NCI-H82 (cell line): ENCODE measurements at regions not wholly inside any gene's neighbourhood (a gene's known extent, or its start where the extent isn't known, plus 50 kb on each side); places are given as distances from the start of the nearest gene placed in this dataset.
"Not testable (repeated sequence)": the region's sequence is repeated elsewhere in the genome, so short reads cannot be mapped to it uniquely, and the experiment has no call there.

Experiments used
- DNase-seq: peaks from one replicate; lab custom pipeline; 2025; lab: John Stamatoyannopoulos, UW

DNA sequence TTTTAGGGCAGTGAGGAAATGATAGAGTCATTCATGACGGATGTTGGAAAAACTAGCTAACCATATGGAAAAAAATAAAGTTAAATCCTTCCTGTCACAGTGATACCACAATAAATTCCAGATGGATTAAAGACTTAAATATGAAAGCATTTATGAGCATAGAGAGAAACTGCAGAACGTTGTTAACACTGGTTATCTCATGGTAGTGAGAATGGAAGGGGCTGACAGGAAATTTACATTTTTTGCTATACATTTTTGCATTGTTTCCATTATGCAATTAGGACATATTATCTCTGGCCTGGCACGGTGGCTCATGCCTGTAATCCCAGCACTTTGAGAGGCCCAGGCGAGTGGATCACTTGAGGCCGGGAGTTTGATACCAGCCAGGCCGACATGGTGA is 130.5 kb upstream of the VOPP1 start:
- not testable (repeated sequence) for DNase-seq

DNA sequence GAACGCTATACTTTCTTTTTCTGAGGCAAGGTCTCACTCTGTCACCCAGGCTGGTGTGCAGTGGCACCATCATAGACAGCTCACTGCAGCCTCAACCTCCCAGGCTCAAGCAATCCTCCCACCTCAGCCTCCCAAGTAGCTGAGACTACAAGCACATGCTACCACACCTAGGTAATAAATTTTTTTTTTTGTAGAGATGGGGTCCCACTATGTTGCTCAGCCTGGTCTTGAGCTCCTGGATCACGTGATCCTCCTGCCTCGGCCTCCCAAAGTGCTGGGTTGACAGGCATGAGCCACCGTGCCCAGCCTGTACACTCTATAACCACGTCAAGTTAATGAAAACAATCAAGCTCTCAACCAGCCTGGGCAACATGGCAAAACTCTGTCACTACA is 127.1 kb upstream of the VOPP1 start:
- not testable (repeated sequence) for DNase-seq

- not testable (repeated sequence) for DNase-seq
These were observed 126.5 kb upstream of the VOPP1 start for GRCh38 chr7:55698607-55699449.

DNA sequence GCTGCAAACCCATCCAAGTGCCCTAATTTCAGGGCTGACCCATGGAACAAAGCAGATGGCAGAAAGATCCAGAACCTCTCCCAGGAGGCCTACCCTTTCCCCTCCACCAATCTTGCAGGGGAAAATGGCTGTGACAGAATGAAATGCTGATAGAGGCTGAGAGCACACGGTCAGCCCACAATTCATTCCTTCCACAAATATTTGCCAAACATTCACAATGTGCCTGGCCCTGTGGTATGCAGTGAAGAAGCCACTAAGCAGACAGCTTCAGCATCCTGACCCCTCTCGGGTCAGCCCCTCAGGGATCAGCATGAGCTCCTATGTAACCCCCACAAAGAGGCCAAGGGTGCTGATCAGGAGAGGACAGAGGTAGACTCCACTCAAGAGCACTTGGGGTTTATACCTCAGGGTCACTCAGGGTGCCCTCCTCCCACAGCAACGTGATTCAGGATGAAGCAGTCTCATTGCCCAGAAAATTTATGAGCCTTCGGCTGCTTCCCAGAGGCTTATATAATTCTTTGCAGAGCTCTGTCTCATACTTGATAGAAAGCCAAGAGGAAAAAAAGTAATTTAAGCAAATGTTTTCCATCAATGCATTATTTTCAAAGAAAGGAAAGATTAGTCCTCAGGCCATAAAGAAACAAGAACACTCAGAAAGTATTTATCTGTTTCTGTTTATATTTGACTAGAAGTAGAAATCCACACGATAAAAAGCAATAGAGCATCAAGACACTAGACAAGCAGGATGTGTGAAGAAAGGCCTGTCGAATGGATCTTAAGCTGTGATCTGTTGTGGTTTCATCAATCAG is 123.8 kb upstream of the VOPP1 start:
- DNase-seq = not testable (repeated sequence)

DNA sequence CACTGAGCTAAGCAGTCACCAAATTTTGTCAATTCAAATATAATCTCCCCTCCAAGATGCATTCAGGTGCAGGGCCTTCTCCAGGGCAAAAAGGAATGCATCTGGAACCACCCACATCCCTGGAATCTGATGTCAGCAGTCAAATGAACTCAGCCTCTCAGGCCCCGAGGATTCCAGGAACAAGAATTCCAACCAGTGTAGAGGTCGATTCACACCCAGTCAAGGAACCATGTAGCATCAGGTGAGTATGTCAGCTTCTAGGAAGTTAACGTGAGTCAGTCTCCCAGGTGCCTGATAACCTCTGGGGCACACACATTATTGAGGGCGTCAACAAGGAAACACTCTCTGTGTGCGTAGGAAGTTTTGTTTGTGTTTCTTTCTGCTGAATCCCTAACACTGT is 122.2 kb upstream of the VOPP1 start:
- not testable (repeated sequence) for DNase-seq

DNA sequence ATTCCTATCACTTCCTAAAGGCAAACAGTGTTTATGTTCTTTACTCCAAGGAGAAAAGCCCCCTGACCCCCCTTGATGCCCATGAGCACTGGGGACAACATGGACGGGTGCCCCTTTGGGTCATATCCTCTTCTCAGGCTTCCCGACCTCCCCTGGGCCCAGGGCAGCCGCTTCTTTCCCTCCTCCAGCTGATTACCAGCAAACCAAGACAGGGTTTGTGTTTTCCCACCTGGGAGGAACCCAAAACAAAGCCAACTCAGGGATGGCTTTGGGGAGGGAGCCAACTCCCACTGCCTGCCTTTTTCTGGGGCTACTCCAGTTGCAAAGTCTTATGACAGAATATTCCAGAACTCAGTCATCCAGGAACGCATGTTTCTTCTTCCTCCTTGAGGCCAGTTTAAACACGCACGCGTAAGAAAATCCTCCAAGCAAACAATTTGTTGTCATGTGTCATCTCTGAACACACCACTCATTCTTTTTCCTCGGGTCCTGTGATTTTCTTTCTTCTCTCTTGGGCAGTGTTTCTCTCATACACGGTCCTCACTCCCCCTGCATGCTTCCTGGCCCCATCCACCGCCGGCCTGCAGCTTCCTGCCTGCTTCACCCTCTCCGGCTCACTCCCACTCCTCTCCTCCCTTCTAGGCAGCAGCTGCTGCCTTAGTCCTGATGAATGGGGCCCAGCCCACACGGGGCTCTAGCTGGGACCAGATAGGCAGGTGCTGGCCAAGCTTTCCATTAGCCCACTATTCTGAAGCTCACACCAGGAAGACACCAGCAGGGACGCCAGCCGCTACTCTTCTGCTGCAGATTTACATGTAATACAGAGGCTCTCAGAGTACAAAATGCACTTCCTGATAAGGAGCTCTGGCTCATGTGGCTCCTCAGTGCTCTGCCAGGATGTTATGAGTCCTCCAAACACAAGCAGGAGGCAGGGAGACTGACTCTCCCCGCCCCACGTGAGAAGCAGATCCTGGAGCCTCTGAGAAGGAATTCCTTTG is 116.7 kb upstream of the VOPP1 start:
- not testable (repeated sequence) for DNase-seq

GRCh38 chr7:55688261-55688660 is 116.0 kb upstream of the VOPP1 start:
- DNase-seq = not testable (repeated sequence)

DNA sequence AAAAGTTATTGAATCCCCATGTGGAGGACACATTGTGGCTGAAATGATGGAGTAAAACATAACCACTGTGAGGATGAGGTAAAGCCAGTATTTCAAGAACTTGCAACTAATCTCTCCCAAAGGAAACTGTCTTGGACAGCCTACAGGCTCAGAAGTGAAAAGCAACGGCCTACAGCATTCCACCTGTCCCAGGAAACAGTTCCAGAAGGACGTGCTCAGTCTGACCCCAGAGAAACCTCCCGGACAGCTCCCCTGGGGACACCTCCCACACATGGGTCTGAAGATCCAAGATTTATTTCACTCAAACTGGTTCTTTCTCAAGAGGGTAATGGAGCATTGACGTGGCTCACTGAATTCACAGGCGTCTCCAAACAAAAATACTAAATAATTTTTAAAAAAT is 115.0 kb upstream of the VOPP1 start:
- not testable (repeated sequence) for DNase-seq

DNA sequence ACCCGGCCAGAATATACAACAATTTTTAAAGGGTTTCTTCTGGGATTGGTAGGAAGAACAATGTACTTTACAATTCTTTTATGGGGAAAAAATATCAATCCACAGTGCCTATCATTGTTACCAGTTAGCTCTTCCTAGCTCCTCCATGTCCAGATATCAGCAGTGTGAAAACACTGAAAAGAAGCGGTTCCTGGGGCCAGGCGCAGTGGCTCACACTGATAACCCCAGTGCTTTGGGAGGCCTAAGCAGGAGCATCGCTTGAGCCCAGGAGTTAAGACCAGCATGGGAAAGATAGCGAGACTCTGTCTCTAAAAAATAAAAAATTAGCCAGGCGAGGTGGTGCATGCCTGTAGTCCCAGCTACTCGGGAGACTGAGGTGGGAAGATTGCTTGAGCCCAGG is 114.5 kb upstream of the VOPP1 start:
- not testable (repeated sequence) for DNase-seq

DNA sequence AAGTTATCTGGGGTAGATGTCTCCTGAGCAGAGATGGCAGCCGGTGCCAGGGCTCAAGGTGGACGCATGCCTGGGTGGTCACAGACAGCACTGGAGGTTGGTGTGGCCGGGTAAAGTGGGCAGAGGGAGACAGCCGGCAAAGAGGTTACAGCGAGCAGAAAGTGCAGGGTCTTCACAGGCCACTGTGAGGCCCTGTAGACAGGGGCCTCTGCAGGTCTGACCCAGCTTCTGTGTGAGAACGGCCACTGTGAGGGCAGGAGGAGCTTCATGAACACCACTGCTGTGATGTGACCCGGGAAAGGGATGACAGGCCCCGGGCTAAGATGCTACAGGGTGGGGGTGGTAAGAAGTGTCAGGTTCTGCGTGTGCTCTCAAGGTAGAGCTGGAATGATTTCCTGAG is 111.2 kb upstream of the VOPP1 start:
- DNase-seq = not testable (repeated sequence)

DNA sequence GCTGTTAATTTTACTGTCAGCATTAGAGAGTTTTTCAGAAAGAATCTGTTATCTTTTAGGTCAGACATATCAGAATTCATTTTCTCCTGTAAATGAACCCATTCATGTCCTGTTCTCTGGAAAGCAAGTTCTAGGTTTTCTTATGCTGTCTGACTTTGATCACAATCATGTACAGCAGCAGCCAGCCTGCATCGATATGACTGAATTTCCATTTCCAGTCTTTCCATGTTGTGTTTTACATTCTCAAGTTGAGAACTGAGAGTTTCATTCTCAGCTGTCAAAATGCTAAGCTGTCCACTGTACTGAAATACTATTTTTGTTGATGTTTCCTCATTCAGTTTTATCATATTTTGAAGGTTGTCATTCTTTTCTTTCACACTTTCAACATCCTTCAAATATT is 103.3 kb upstream of the VOPP1 start:
- not testable (repeated sequence) for DNase-seq

- not testable (repeated sequence) for DNase-seq
These were observed 101.2 kb upstream of the VOPP1 start for GRCh38 chr7:55673525-55673924.

DNA sequence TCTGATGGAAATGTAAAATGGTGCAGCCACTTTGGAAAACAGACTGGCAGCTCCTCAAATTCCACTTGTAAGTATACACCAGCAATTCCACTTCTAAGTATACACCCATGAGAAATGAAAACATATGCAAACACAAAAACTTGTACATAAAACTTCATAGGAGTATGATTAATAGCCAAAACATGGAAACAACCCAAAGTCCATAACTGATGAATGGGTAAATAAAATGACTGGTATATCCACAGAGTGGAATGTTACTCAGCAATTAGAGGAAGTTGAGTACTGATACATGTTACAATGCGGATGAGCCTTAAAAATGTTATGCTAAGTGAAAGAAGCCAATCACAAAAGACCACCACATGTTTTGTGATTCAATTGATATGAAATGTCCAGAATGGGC is 99.8 kb upstream of the VOPP1 start:
- not testable (repeated sequence) for DNase-seq

- peak; percentile 97 for DNase-seq
These were observed 85.4 kb upstream of the VOPP1 start for GRCh38 chr7:55657654-55658053.

GRCh38 chr7:55651057-55651456 is 78.8 kb upstream of the VOPP1 start:
- peak; percentile 1 for DNase-seq

DNA sequence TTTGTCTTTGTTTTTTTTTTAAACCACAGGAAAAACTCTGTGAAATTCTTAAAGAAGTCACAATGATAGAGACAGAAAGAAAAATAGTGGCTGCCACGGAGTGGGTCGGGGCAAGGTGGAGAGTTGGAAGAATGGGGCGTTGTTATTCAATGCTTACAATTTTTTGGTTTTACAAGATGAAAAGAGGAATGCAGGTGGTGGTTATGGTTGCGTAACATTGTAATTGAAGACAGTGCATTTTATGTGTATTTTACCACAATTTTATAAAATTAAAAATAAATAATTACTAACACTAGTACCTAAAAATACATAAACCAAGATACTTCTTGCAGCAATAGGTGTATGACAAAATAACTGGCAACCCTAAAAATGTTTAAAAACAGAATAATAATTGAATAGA is 76.9 kb upstream of the VOPP1 start:
- DNase-seq = no peak

DNA sequence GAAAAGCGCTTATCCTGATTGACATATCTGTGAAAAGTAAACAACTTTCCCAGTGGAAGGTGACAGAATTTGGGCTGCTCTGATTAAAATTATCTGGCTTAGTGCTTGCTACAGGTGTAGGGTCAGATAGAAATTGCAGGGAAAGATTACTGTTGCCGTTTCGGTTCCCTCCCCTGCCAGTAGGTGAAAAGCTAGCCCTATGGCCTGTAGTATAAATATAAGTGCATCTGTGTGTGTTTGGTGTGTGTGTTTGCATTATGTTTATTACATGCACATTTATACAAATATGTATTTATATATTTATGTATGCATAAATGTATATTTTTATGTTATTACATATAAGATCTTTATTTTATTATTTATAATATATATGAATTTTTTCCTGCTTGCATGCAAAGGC is 72.3 kb upstream of the VOPP1 start:
- no peak for DNase-seq

DNA sequence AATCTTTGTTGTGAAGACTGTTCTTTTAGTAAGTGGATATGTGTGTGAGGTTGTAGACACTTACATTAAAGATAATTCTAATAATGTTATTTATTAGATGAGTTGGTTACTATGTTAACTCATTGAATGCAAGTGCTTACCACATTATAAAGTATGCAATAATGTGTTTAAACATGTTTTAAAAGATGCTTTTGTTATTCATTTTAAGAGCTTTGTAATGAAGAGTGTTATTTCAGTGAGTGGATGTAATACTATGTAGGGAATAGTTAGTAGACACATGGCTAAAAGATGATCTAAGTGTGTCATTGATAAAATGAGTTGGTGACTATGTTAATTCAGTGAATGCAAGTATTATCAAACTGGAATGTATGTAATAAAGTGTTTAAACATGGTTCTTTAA is 70.0 kb upstream of the VOPP1 start:
- no peak for DNase-seq

DNA sequence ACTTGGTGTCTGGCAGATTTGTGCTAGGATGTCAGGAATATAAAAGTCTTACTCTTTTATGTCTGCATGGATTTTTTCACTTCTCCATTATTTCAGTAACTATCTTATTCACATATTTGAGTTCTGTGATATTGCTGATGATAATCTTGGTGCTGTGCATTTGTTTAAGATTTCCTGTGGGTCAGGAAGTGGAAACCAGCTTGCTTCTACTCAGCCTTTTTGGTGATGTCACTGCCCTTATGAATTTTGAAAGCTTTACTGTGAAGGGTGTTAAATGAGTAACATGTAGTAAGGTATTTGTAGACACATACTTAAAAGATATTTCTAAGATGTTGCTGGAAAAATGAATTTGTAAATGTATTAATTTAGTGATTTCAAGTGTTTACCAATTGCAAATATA is 69.5 kb upstream of the VOPP1 start:
- no peak for DNase-seq

DNA sequence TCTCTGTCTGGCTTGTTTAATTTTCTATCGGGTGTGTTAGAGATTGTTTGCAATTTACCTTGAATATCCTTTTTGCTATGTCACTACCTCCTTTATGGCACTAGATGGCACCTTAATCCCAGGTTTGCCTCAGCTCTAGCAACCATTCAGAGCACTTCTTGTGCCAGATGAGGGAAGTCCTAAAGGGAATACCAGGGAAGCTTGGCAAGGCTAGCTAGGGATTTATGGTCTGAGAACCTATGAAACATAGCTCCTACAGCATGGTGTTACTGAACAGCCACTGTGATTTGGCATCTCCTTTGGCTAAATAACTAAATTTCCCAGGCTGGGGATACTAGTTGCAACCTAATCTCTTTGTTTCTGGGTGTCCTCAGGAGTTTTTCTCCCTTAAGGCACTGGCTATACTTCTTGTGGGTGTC is 69.0 kb upstream of the VOPP1 start:
- DNase-seq = peak; percentile 84

DNA sequence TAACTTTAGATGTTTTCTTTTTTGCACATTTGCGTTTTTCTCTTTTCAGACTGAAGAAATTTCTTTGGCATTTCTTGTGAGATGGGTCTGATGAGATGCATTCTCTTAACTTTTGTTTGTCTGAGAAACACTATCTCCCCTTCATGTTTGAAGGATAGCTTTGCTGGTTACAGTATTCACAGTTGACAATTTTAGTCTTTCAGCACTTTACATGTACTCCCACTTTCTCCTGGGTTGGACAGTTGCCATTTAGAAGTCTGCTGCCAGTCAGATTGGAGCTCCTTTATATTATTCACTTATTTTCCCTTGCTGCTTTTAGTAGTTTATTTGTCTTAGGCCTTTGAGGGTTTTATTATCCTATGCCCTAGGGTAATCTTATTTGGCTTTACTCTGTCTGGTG is 67.3 kb upstream of the VOPP1 start:
- no peak for DNase-seq
